Prostate gland (tissue), 2 donors: ENCODE measurements at regions not wholly inside any gene's neighbourhood (a gene's known extent, or its start where the extent isn't known, plus 50 kb on each side); places are given as distances from the start of the nearest gene placed in this dataset.

ENCODE experiments used
- DNase-seq: peaks from one replicate; pipeline ENCODE4 v3.0.0-alpha.2; 2019; ENCODE audit warnings: low spot score
- H3K27ac ChIP-seq, 2 donors: fragments of 200-600 bp; sonication (generic); 2 replicates each; pipeline ENCODE4 v1.5.1; 2017 to 2019
- H3K27me3 ChIP-seq: fragments of 200-600 bp; sonication (generic); replicated peaks from 2 replicates; pipeline ENCODE4 v1.5.1; 2019; ENCODE audit not compliant: insufficient read depth
- H3K36me3 ChIP-seq, 2 donors: fragments of 200-600 bp; sonication (generic); 1 replicate in 1 of 2; 2 replicates in 1 of 2; pipeline versions ENCODE4 v1.5.1 to v1.8.1; 2017 to 2019
- H3K4me1 ChIP-seq: fragments of 200-600 bp; sonication (generic); replicated peaks from 2 replicates; pipeline ENCODE4 v1.5.1; 2019
- H3K4me3 ChIP-seq, 2 donors: fragments of 200-600 bp; sonication (generic); 2 replicates each; pipeline ENCODE4 v1.5.1; 2017 to 2019
- H3K9me3 ChIP-seq: fragments of 200-600 bp; sonication (generic); 2 replicates; pipeline ENCODE4 v1.5.1; 2017
- POLR2A ChIP-seq: fragments of 450-650 bp; IDR thresholded peaks from one replicate; pipeline ENCODE4 v1.6.1; 2016; ENCODE audit warnings: antibody characterized with exemption, mild to moderate bottlenecking
- POLR2AphosphoS5 ChIP-seq: sonication (generic); formaldehyde crosslinking; IDR thresholded peaks from one replicate; pipeline ENCODE4 v1.6.1; 2017; ENCODE audit warnings: antibody characterized with exemption
- WGBS: methylation state at CpG from one replicate; pipeline ENCODE4 v1.1.5; 2018; 5-methylcytosine and 5-hydroxymethylcytosine counted together
- intact Hi-C: fragments of 100-400 bp; cut with DNase I; formaldehyde crosslinking; loops from one replicate; pipeline ENCODE4 v1.14.2; 2022
- TF ChIP-seq, protein P1 (sequence below), 4 experiments: fragments of 200-600 bp in 2 of 4; fragments of 450-650 bp in 2 of 4; sonication (generic) in 2 of 4; IDR thresholded peaks; 1 replicate in 3 of 4; 2 replicates in 1 of 4; pipeline ENCODE4 v1.5.1; 2016 to 2019; ENCODE audit warnings: antibody characterized with exemption in 4 of 4, mild to moderate bottlenecking in 2 of 4, moderate library complexity in 2 of 4

DNA sequence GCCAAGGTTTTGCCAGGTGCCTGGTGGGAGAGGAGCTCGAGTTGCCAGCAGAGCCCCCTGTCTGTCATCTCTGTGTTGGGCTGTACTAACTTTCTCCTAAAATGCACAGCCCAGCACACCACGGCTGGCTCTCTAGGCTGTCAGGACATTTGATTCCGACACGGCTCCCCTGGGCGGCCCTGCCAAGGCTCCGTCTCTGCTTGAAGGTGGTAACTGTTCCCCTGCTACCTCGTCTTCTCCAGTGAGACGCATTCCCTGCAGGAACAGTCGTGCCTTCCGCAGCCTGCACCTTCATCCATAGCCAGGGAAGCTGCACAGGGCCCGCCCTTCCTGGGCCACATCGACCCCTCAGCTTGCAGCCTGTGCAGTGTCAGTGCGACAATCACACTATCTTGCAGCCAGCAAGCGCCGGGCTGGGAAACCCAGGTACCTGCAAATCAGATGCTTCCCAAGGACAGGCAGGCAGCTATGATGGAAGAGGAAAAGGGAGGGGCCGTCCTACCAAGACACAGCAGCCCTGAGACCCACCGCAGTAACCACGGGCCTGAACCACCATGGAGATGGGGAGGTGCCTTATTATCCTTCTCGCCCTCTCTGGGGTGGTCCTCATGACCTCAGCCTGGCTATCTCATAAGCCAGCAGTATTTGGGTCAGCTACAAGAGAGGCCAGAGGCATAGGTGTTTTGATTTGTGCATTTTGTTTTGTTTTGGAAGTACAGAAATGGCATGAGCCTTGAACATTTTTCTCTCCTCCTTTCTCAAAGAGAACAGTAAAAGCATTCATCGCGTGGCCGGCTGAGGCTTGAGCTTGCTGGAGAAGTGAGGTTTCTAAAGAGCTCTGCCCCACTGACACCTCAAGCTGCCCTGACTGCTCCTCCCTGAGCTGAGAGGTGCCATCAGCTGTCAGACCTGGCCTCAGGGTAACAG, 361.7 kb upstream of the TNRC6C start:
- H3K36me3 ChIP-seq, result no peaks in the 10 kb centered on the region
- H3K4me1 ChIP-seq, result peaks cover 5% of the 10 kb centered on the region
- no peaks in the 10 kb centered on the region for H3K9me3 ChIP-seq
- no peak overlapping the region for H3K27ac ChIP-seq
- H3K4me3 ChIP-seq, result no peak overlapping the region
- intact Hi-C loops, result no loop called here
- H3K27me3 ChIP-seq, result no peaks in the 10 kb centered on the region
- no peak for DNase-seq
- no peak for TF ChIP-seq POLR2A
- TF ChIP-seq, protein P1, sequence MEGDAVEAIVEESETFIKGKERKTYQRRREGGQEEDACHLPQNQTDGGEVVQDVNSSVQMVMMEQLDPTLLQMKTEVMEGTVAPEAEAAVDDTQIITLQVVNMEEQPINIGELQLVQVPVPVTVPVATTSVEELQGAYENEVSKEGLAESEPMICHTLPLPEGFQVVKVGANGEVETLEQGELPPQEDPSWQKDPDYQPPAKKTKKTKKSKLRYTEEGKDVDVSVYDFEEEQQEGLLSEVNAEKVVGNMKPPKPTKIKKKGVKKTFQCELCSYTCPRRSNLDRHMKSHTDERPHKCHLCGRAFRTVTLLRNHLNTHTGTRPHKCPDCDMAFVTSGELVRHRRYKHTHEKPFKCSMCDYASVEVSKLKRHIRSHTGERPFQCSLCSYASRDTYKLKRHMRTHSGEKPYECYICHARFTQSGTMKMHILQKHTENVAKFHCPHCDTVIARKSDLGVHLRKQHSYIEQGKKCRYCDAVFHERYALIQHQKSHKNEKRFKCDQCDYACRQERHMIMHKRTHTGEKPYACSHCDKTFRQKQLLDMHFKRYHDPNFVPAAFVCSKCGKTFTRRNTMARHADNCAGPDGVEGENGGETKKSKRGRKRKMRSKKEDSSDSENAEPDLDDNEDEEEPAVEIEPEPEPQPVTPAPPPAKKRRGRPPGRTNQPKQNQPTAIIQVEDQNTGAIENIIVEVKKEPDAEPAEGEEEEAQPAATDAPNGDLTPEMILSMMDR (IDR thresholded peaks at IDR 0.05), result no peak
- TF ChIP-seq POLR2AphosphoS5, result no peak
- 81% methylated on average over 22 of the region's 22 CpGs for WGBS

DNA sequence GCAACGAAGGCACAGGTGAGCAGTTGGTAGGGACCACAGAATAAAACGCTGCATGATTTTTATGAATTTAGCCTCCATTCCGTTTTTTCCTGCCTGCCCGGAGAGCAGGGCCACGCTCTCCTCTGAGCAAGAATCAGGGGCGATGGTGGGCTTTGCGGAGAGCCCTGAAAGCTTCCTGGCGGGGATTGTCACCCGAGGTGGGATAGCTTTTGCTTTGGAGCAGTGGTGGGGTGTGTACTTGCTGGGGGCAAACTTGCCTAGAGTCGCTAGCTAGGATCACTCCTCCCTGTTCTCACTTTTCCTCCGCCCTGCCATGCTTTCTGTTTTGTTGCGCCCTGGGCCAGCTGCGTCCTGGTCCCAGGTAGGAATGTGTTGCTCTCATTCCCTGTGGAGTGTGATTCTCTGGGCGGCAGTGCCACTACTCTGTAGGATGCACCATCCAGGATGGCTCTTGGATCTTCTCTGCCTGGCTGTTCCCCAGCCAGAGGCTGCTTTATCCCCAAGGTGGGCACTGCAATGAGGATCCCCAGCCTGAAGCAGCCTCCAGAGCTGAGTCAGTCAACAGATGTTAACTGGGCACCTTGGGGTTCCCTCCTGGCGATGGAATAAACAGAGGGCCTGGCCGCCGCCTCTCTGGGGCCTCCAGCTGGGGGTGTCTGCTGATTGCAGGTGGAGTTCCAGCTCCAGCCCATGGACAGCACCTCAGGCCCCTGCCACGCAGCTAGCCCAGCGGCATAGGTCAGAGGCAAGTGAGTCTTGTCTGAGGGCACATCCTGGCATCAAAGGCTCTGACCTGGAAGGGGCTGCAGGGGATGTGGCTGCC, 360.9 kb upstream of the TNRC6C start:
- no peaks in the 10 kb centered on the region for H3K9me3 ChIP-seq
- no peak for DNase-seq
- WGBS, result 90% methylated on average over 19 of the region's 19 CpGs
- no peaks in the 10 kb centered on the region for H3K36me3 ChIP-seq
- no peak overlapping the region for H3K27ac ChIP-seq
- peaks cover 8% of the 10 kb centered on the region for H3K4me1 ChIP-seq
- intact Hi-C loops, result no loop called here
- no peaks in the 10 kb centered on the region for H3K27me3 ChIP-seq
- TF ChIP-seq POLR2AphosphoS5 (no peak), POLR2A (no peak)
- TF ChIP-seq, protein P1 (IDR thresholded peaks at IDR 0.05), result no peak
- no peak overlapping the region for H3K4me3 ChIP-seq

DNA sequence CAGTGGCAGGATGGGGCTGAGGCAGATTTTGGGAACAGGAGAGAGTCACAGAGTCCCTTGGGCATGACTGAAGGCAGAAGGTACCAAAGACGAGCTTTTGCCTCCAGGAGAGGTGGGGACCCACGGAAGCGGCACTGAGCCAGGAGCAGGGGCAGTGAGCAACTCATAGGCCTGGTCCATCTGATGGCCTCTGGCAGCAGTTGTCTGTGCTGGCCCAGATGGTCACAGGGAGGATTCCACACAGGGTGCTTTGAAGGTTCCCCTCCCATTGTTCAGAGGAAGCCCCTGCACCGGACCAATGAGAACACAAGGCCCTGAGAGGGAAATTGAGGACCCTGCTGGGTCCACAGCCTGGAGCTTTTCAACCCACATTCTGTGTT, 360.3 kb upstream of the TNRC6C start:
- DNase-seq, result no peak
- intact Hi-C loops, result no loop called here
- no peaks in the 10 kb centered on the region for H3K27me3 ChIP-seq
- TF ChIP-seq POLR2AphosphoS5 (no peak), POLR2A (no peak)
- TF ChIP-seq, protein P1 (IDR thresholded peaks at IDR 0.05), result no peak
- 90% methylated on average over 4 of the region's 4 CpGs for WGBS
- no peaks in the 10 kb centered on the region for H3K36me3 ChIP-seq
- no peaks in the 10 kb centered on the region for H3K9me3 ChIP-seq
- H3K4me1 ChIP-seq, result peaks cover 8% of the 10 kb centered on the region
- H3K27ac ChIP-seq, result no peak overlapping the region
- H3K4me3 ChIP-seq, result no peak overlapping the region

DNA sequence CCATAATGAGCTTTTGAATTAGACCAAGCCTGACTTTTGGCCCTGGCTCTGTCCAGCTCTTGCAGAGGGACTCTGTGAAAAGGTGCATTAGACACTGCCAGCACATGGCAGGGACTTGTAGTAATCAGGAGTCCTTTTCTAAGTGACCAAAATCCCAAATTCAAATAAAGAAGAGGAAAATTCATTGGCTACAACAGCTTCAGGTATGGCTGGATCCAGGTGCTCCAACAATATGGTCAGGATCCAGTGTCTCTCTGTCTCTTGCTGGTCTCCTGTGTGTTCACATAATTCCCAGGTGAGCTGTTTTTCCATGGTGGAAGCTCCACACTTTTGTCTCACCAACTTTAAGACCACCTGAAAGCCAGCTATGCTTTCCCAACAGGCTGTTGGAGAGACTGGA, 358.8 kb upstream of the TNRC6C start:
- intact Hi-C loops, result loop anchor here (5.0 to 10.0 kb wide), 2 partner anchors 138 to 165 kb away; no protein-coding TSS in a partner anchor
- Histone ChIP-seq H3K36me3 (no peaks in the 10 kb centered on the region), H3K4me1 (peaks cover 8% of the 10 kb centered on the region), H3K4me3 (no peak overlapping the region), H3K27ac (no peak overlapping the region), H3K27me3 (no peaks in the 10 kb centered on the region), H3K9me3 (no peaks in the 10 kb centered on the region)
- TF ChIP-seq POLR2A (no peak), POLR2AphosphoS5 (no peak)
- TF ChIP-seq, protein P1 (IDR thresholded peaks at IDR 0.05), result no peak
- DNase-seq, result no peak
